ENCODE measurements at regions not wholly inside any gene's neighbourhood (a gene's known extent, or its start where the extent isn't known, plus 50 kb on each side); places are given as distances from the start of the nearest gene placed in this dataset.

GRCh38 chr3:87624860-87625259, 348.5 kb upstream of the POU1F1 start (continued):
- TF ChIP-seq ZBTB11 (CRISPR knock-in tag; IDR thresholded peaks at IDR 0.05): no peak
- TF ChIP-seq LCOR (CRISPR knock-in tag; IDR thresholded peaks at IDR 0.05): no peak
- no peak for TF ChIP-seq SNRNP70 (optimal IDR thresholded peaks at IDR 0.05; ENCODE audit: low read depth, low read length)
- no peak for TF ChIP-seq FOXP1 (CRISPR knock-in tag; IDR thresholded peaks at IDR 0.05)
- no peak for TF ChIP-seq ZSCAN29 (IDR thresholded peaks at IDR 0.05)
- TF ChIP-seq BDP1 (IDR thresholded peaks at IDR 0.05; ENCODE audit: insufficient read depth, insufficient read length): no peak
- peak; percentile 82; the same call in 1 of the 2 replicates for TF ChIP-seq MECOM (CRISPR knock-in tag; IDR thresholded peaks at IDR 0.05)
- TF ChIP-seq RHOXF2B (CRISPR knock-in tag; conservative IDR thresholded peaks at IDR 0.05): no peak
- no peak for TF ChIP-seq CCAR2 (IDR thresholded peaks at IDR 0.05; ENCODE audit: low read depth, low read length)
- 0 out of 2 replicates have a peak, but pooled peaks have one; percentile 8 for TF ChIP-seq CEBPB (tag; IDR thresholded peaks at IDR 0.05)
- TF ChIP-seq ZNF778 (CRISPR knock-in tag; IDR thresholded peaks at IDR 0.05): no peak
- TF ChIP-seq ARID1B (IDR thresholded peaks at IDR 0.05): peak; percentile 23; the same call in 1 of the 2 replicates
- no peak for TF ChIP-seq PBX2 (CRISPR knock-in tag; IDR thresholded peaks at IDR 0.05; ENCODE audit: low read depth)
- peak; percentile 15; the same call in 1 of the 2 replicates for TF ChIP-seq PBX2 (tag; conservative IDR thresholded peaks at IDR 0.05; ENCODE audit: low read depth)
- TF ChIP-seq GABPA (tag; conservative IDR thresholded peaks at IDR 0.05; ENCODE audit: low read depth): no peak
- TF ChIP-seq CUX1 (CRISPR knock-in tag; IDR thresholded peaks at IDR 0.05): no peak
- no peak for TF ChIP-seq U2AF2 (optimal IDR thresholded peaks at IDR 0.05; ENCODE audit: low read depth, low read length)
- TF ChIP-seq ZNF347 (CRISPR knock-in tag; IDR thresholded peaks at IDR 0.05; ENCODE audit: low read depth): no peak
- TF ChIP-seq KDM2B (CRISPR knock-in tag; IDR thresholded peaks at IDR 0.05): no peak
